Activated naive CD4-positive, alpha-beta T cell treated with Interleukin-2 at 50 U/mL for 16 hours (primary cell): ENCODE measurements at regions not wholly inside any gene's neighbourhood (a gene's known extent, or its start where the extent isn't known, plus 50 kb on each side); places are given as distances from the start of the nearest gene placed in this dataset.

Experiments used
- DNase-seq: peaks from one replicate; pipeline ENCODE4 v3.0.0-alpha.2; 2020

DNA sequence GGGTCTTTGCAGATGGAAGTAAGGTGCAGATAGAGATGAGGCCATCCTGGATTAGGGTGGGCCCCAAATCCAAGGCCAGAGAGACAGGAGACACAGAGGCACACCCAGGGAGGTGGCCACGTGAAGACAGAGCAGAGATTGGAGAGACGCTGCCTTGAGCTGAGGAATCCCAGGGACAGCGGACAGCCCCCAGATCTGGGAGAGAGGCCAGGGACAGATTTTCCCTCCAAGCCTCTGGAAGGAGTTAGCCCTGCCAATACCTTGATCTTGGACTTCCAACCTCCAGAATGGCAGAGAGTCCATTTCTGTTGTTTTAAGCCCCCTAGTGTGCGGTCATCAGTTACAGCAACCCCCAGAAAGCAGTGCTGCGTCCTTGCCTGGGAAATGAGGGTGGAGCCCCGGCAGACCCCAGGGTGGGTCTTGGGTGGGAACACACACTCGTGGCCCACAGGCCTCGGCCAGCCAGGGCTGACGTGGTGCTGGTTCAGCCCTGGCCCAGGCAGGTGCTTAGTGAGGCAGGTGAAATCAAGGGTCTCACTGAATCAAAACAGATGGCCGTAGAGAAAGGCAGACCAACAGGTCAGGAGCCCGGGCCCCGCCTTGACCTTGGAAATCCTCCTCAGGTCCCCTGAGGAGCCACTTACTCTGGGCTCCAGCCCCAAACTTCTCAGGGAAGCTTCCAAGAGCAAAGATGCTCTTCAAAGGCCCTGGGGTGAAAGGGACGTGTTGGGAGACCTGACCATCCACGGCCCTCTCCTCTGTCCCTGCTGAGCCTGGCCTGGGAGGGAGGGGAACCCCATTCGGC lies 169.3 kb downstream of the RBFOX3 start:
- no peak for DNase-seq

DNA sequence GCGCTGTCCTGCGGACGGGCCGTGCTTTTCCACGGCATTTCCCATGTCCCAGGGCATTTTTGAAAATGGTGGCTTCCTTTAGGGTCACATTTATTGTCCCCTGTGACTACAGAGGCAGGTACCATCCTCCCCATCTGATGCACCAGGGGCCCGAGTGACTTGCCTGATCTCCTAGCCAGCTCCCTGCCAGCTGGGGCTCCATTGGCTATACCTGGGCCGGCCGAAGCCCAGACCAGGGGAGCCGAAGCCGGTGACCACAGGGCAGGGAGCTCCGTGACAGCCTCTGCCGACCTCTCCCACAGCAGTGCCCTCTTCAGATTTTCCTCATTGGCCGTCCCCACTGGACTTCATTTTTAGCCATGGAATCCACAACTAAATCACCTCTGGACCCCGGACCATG lies 170.6 kb downstream of the RBFOX3 start:
- DNase-seq = no peak

- no peak for DNase-seq
Observed at GRCh38 chr17:79439493-79439892, 171.4 kb downstream of the RBFOX3 start.

DNA sequence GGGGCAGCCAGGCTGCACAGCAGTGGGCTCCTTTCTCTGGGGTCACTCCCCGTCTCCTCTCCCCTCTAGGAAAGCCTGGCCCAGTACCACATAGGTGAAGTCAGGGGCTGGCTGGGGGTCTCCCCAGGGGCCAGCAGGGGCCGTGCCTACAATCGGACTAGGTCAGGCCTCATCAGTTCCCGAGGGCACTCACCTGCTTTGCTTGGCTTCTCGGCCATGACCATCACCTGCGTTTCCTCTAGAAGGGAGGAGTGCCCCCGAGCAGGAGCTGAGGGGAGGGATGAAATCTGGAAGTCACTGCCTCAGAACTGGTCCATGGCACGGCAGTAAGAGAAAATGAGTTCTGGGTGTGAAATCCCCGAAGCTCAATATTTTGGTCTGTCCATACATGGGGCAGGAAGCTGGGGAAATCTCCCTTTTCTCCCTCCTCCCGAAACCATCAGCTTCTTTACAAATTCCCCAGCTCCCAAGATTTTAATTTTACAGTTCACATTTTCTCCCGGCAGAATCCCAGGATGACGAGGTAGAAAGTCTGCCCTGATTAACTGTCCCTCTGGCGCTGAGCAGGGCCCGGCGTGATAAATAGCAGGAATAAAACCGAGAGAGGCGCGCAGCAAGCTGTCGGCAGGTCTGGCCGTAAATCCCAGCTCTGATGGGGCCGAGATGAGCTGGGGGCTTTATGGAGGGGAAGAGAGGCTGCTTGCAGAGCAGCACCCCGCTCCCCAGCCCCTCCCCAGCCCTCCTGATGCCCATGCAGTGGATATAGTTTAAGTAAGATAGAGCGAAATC lies 172.1 kb downstream of the RBFOX3 start:
- no peak for DNase-seq

DNA sequence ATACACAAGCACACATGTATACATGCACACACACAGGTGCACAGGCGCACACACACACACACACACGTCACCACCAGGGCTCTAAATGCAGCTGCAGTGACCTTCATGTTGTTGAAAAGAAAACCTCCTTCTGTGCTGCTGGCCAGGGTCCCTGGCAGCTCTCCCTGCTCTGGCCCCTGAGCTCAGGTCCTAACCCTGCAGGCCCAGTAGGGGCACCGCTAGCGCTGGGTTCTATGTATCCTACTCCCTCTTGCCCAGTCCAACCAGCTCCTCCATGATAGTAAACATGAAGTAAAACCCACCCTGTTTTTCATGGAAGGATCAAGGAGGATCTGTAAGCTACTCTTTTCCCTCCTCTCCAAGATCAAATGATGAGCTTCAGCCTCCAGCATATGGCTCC lies 172.8 kb downstream of the RBFOX3 start:
- DNase-seq = no peak

- no peak for DNase-seq
Observed at GRCh38 chr17:79437081-79437480, 173.8 kb downstream of the RBFOX3 start.

DNA sequence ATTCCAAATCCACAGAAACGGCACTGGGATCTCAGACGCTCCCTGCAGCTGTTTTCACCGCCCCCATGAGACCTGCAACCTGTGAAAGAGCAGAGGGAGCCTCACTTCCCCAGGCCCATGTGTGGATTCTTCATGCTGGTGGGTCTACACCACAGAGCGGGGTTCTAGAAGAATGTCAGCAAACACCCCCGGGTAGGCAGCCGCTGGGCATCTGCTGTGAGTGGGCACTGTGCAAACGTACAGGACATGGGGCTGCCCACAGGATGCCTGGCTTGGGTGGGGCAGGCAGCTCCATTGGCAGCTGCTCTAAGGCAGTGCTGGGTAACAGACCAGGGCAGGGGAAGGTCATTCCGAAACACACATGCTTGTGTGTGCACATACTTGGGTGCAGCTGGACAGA lies 174.9 kb downstream of the RBFOX3 start:
- no peak for DNase-seq

GRCh38 chr17:79435296-79435695 lies 175.6 kb downstream of the RBFOX3 start:
- no peak for DNase-seq

- no peak for DNase-seq
Observed at GRCh38 chr17:79434215-79434614, 176.6 kb downstream of the RBFOX3 start.

DNA sequence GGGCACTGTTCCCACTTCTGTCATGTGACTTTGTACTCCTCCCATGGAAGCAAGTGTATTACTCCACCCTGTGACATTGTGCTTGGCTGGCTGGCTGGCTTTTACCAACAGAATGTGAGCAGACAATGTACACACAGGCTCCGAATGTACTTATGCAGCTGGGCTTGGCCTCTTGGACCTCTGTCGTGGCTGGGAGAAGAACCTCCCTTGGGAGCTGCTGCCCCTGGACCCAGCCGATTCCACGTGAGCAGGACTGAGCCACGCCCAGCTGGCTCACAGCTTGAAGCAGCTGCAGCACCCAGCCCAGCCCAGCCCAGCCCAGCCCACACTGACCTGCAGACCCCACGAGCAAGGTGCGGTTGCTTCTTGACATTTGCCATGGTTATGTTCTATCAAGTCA lies 177.5 kb downstream of the RBFOX3 start:
- DNase-seq = no peak

DNA sequence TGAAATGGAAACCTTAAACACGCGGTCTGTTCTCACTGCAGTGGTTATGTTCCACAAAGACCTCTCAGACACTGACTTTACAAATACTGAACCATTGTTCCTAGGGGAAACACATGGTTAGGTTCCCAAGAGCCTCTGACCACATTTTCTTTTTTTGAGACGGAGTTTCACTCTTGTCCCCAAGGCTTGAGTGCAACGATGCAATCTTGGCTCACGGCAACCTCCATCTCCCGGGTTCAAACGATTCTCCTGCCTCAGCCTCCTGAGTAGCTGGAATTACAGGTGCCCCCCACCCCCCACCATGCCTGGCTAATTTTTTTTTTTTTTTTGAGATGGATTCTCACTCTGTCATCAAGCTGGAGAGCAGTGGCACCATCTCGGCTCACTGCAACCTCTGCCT lies 179.7 kb downstream of the RBFOX3 start:
- no peak for DNase-seq

- DNase-seq = no peak
Observed at GRCh38 chr17:79429864-79430494, 180.9 kb downstream of the RBFOX3 start.

GRCh38 chr17:79428988-79429387 lies 181.9 kb downstream of the RBFOX3 start:
- DNase-seq = no peak

DNA sequence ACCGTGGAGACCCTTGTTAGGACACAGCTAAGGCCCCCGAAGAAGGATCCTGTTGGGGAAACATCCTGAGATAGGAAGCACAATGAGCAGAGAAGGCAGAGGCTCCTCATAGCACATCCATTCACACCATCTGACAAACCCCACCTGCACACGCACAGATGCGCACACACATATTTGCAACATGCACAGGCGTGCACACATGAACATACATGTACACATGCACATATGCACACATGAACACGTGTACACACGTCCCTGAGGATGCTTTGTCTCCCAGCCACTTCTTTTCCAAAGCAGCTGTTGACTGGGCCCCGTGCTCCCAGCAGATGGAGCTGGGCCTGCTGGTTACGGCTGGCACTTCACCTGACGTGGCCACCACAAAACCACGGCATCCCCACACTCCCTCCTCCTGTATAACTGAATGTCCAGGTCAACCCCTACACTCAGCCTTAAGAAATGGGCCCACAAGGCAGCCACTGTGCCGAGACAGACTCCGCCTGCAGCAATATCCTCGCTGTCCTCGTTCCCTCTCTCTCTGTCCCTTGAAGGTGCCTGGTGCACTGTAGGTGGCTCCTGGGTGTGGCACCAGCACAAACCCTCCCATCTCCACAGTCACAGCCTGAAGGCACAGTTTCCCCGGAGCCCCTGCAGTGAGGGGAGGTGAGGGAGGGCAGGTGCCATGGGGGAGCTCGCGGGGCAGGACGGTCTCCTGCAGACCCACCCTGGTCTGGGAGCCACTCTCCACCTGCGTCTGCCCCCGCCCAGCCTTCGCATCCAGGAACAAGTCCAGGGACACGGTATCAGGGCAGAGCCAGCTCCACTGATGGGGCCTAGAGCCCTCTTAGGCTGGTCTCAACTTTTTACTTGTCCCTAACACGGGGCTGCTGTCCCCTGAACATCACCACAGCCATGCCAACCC lies 183.0 kb downstream of the RBFOX3 start:
- DNase-seq = no peak

- DNase-seq = no peak
Observed at GRCh38 chr17:79425686-79426085, 185.2 kb downstream of the RBFOX3 start.

DNA sequence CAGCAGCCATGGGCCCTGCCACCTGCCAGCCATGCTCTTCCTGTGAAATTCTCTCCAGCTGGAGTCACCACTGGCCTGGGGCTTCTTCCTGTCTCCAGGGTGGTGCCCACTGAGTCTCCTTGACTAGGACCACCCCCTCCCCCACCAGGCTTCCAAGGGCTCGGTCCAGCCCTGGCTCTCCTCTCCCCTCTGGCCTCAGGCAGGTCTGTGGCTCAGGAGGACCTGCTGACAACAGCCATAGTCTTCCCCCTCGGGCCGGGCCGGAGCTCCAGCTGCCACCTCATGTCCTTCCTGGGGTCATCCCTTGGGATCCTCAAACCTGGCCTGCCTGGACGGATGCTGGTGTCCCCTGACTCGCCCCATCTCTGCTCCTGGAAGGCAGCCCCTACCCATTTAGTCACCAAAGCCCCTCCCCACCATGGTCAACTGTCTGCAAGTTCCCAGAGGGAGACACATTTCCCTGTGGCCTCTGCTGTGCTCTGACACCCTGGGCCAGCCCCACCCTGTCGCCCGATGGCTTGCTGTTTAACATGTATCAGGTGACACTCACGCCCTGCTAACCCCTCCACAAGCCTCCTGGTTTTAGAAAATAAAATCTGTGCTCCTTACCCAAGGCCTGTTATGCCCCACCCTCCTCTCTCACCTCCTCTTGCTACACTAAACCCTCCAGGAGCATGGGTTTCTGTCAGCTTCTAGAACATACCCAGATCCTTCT lies 186.2 kb downstream of the RBFOX3 start:
- DNase-seq = no peak

DNA sequence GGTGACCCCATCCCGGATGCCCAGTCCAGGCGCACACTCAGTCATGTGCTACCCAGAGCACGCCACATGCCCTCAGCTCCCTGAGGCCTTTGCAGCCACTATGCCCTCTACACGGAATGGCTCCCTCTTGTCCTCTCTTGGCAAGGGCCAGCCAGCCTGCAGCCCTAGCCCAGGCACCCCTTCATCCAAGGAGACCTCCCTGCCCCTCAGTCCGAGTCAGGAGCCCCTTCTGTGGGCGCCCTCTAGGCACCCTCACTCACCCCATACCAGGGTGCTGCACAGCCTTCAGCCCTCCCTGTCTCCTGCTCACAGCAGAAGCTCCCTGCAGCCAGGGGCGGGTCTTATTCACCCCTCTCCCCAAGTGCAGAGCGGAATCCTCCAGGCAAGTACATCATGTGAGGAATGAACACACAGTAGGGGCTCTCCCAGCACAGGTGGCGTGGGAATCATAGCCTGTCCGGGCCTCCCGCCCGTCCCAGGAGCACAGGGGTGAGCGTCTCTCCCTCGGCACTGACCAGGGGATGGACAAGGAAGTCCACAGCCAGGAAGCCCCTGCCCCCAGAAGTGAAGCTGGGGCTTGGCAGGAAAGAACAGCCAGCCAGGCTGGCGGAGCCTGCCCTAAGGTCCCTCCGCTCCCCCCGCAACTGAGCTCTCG lies 186.9 kb downstream of the RBFOX3 start:
- DNase-seq = no peak

DNA sequence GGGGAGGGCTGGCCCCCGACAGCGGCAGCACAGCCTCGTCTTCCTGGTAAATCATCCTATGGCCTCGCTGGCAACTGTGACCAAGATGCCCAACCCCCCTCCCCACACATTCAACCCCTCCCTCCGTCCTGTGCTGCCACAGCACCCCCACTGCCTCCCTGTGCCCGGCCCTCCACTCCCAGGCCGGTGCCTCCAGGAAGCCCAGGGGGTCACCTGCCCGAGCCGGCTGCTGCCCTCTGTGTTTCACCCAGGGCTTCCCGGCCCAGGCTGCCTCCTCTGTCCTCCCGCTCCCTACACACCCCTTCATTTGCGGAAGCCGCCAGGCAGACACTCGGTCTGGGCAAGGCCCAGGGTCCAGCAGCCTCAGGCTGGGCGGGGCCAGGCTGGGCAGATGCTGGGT lies 188.6 kb downstream of the RBFOX3 start:
- DNase-seq = no peak

DNA sequence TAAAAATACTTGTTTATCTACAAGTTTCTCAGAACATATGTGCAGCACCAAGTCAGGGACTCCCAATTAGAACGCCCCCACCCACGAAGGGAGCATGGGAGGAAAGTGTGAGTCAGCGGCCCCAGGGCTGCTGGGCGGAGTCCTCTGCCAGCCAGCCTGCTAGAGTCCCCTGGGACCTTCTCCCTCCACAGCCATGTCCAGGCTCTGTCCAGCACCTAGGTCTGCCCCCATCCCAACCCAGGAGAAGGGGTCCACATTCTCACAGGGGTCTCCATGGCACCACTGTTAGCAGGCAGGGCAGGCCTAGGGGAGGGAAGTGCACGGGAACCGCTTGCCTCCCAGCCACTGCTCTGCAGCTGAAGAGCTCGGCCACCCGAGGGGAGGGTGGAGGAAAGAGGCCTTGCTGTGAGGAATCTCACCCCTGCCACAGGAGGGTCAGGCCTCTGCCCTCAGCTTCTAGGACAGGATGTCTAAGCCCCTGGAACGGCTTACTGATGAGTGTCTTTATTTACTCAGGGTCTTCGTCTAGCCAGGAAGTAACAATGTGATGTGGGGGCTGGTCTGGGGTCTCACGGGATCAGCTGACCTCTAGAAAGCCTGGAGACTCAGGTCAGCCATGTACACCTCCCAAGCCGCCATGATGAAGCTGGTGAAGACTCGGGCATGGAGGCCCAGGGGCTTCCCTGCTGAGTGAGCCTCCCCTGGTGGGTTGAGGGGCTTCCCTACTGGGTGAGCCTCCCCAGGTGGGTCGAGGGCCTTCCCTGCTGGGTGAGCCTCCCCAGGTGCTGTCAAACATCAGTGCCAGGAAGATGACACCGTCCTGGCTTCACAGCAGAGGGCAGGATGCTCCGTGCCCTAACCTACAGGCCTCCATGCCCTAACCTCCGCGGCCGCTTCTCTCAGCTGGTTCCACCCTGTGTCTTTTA lies 190.3 kb downstream of the RBFOX3 start:
- peak; percentile 50 for DNase-seq

DNA sequence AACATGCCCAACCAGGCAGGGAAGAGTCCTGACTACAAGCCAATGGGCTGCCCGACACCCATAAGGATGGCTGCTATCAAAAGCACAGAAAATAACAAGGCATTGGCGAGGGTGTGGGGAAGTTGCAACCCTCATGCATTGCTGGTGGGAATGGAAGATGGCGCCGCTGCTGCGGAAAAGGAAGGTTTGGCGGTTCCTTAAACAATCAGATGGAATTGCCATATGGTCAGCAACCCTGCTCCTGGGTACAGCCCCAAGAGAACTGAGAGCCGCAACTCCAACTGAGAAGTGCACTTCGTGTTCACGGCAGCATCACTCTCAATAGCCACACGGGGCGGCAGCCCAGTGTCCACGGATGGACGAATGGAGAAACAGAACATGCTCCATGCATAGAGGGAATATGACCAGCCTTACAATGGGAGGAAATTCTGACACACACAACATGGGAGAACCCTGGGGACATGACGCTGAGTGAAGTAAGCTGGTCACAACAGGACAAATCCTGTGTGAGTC lies 193.3 kb downstream of the RBFOX3 start:
- DNase-seq = no peak
